ENCODE measurements at regions not wholly inside any gene's neighbourhood (a gene's known extent, or its start where the extent isn't known, plus 50 kb on each side); places are given as distances from the start of the nearest gene placed in this dataset.

DNA sequence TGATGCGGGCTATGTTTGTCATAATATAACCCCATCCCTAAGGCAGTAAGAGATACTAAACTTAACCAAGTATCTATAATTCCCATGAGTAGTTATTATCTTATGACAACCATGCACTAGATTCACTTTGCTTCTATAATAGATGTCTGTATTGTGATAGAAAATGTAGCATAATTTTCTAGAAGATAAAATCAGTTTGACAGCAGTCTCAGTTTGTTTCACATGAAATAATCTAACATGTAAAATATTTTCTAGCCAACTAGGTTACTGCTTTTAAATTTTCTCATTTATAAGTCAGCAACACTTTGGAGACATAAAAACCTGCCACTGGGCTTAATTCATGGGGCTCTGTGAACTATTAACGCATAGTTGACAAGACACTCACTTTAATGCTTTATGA is 1410.7 kb upstream of the ATXN8OS start:
- DNase-seq (ENCODE audit: low spot score) (no peak), FAIRE-seq (no peak)

DNA sequence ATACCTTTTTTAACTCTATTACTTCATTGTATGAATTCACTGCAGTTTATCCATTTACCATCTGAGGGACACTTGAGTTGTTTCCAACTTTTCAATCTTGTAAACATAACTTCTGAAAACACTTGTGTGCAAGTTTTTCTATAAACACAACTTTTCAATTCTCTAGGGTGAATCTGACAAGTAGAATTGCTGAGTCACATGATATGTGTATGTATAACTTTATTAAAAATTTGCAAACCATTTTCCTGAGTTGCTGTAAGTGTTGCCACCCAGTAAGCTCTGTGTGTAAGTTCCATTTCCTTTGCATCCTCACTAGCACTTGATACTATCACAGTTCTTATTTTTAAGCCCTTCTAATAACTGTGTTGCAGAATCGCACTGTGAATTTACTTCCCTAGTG is 1415.6 kb upstream of the ATXN8OS start:
- DNase-seq (ENCODE audit: low spot score) (no peak), FAIRE-seq (no peak)

DNA sequence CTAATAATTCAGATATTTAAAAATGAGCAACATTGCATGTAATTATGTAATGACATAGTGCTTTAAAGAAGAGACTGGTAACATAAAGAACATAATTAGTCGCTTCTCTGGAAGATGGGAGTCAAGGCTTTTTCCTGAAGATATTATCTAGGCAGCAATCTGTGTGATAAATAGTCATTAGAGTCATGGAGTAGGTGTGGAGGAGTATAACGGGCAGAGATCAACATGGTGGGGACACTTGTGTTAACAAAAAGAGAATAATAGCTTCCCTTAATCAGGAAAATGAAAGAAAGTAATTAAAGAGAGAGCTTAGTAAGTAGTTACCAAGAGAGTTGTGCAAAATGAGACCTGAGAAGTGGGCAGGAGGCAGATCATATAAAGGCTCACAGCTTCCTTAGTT is 1417.1 kb upstream of the ATXN8OS start:
- no peak for FAIRE-seq
- no peak for DNase-seq (ENCODE audit: low spot score)

DNA sequence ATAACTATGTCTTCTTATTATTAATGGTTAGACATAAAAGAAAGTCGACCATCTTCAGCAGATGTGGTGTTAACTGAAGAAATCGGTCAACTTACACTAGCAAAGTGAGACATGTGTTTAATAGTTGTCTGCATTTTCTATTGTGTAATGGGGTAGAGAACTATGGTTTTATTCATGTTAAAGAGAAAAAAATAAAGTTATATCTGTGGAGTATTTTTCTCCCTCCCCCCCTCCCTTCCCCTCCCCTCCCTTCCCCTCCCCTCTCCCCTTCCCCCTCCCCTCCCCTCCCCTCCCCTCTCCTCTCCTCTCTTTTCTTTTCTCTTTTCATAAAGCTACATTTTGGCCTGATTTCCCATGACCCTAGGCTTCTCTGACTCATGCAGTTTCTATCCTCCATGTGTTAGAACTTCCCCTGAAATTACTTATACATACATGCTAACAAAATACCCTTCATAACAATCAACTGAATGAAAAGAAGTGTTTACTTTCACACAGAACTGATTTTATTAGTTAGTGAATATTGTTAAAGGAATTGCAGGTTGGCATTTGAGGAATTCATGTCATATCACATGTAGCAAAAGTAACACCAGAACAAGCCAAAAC is 1431.0 kb upstream of the ATXN8OS start:
- no peak for DNase-seq (ENCODE audit: low spot score)
- no peak for FAIRE-seq

DNA sequence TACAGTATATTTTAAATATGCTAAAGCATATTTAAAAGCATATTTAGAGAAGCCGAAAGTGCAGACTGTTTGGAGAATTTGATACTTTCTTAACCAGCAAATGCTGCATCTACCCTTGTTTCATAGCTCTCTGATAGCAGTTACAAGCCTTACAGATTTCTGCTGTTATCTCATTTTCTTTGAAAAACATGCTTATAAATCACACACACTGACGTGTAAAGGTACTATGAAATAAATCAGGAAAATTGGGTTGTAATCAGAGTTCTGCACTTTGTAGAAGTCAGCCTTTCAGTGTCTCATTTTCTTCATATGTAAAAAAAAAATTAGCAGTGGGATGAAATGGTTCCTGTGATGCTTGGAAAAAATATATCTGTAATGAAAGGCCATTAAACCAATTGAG is 1432.4 kb upstream of the ATXN8OS start:
- no peak for FAIRE-seq
- DNase-seq (ENCODE audit: low spot score), result no peak

DNA sequence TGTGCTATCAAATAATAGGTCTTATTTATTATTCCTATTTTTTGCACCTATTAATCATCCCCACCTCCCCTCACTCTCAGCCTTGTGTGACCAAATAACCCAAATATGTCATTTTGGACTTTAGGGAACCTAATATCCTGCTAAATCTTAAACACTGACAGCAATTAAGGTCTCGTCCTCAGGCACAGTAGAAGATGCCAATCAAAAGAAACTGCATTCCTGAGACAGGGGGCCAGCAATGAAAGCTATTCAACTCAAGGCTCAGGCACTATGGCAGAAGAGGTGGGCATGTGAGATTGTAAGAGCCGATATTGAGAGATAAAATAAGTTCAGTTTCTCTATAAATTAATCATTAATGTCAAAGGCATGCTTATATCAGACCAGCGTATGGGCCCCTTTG is 1437.7 kb upstream of the PCDH9 start:
- no peak for FAIRE-seq

DNA sequence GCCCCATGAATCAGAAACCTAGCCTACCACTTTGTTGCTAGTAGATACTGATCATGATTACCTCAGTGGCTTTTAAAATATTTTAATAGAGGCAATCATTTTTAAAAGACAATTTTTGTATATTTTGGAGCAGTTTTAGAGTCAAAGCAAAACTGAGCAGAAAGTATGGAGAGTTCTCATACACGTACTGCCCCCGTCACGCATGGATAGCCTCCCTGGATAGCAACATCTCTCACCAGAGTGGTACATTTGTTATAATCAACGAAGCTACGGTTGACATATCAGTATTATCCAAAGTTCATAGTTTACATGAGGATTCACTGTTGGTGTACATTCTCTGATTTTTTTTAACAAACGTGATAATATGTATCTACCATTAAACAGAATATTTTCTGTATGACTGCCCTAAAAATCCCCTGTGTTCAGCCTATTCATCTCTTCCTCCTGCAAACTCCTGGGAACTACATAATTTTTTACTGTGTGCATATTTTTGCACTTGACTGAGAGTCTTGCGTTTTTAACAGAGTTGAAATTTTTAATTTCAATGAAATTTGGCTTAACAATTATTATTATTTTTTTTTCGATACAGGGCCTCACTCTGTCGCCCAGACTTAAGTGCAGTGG is 1436.8 kb upstream of the PCDH9 start:
- no peak for DNase-seq (ENCODE audit: low spot score)
- FAIRE-seq, result no peak

More for the DNA sequence above, 1437.7 kb upstream of the PCDH9 start:
- DNase-seq (ENCODE audit: low spot score), result no peak

DNA sequence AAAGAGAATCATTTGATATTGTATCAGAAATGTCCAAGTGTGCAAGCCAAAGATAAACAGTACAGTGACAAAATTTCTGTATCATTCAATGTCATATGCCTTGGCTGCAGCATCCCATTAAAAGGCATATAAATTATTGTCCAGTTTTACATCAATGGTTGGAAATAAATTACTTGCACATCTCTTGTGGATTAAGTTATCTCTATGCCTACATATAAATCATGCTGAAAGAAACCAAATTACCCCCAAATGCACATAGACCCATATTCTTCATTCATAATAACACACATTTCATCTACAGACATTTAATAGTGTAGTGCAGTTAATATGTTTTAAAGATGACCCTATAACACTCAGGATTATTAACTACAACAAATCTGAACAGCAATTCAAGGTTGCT is 1415.7 kb upstream of the PCDH9 start:
- no peak for FAIRE-seq
- DNase-seq (ENCODE audit: low spot score), result no peak

DNA sequence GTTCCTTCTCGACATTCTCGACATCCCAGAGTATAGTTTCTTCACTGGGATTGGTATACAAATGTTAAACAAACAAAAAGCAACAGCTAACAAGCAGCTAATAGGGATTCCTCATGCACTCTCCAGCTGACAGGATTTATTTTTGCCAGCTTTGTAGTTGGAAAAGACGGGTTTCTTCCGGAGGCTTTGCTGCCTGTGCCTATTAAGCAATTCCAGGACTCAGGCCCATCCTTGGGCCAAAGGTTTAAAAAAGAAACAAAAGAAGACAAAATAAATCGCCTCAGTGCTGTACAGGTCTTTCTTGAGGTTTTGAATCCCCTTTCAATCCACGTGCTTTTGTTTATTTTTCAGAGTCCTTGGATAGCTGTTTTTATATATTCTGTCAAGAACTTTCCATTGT is 1414.5 kb upstream of the PCDH9 start:
- DNase-seq (ENCODE audit: low spot score) (no peak), FAIRE-seq (no peak)

DNA sequence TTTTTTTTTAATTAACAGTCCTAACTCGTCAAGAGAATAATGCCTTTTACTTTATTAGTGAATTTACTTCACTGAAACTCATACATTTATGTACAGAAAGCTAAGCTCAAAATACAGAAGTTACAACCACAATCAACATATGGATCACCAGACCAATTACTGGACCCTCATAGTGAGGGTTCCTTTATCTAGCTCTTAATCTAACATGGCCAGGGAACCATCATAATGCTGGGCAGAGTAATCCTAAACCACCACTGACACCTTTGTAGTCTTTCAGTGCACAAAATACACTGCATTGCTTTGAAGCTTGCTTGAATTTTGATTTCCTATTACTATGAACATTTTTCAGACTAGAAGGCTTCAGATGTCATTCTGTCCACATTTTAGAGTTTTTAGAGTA is 1406.6 kb upstream of the PCDH9 start:
- FAIRE-seq (no peak), DNase-seq (ENCODE audit: low spot score) (no peak)

DNA sequence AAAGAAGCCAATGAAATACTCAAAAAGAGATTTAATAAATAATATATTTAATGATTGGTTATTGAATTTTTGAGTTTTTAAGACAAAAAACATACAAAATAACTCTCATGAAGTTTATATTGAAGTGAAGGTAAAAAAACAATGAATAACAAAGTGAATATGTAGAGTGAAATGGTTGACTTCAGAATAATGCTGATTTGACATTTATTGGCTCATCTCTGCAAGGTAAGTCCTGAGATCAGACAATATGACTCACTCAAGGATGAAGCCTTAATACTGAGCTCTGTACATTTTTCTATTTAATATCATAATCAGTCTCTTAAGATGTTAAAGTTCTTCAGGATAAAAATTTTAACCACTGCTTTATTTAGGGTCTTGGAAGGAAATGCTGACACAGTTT is 1398.9 kb upstream of the PCDH9 start:
- DNase-seq (ENCODE audit: low spot score) (no peak), FAIRE-seq (no peak)

DNA sequence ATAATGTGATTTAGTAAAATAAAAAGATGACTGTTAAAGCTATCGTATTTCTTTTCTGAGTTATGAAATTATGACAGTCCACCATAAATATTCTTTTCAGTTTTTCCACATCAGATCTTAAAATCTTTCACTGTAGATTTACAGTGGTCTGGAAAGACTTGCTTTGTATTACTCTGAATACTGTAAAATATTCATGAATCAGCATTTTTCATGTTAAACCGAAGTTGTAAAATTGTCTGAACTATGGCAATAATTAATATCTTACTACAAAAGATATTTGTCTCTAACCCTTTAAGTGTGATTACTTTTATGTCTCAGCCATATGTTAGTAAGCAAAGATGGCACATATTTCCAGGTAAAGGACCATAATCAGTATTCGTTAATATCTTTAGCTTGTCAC is 1397.2 kb upstream of the PCDH9 start:
- no peak for DNase-seq (ENCODE audit: low spot score)

DNA sequence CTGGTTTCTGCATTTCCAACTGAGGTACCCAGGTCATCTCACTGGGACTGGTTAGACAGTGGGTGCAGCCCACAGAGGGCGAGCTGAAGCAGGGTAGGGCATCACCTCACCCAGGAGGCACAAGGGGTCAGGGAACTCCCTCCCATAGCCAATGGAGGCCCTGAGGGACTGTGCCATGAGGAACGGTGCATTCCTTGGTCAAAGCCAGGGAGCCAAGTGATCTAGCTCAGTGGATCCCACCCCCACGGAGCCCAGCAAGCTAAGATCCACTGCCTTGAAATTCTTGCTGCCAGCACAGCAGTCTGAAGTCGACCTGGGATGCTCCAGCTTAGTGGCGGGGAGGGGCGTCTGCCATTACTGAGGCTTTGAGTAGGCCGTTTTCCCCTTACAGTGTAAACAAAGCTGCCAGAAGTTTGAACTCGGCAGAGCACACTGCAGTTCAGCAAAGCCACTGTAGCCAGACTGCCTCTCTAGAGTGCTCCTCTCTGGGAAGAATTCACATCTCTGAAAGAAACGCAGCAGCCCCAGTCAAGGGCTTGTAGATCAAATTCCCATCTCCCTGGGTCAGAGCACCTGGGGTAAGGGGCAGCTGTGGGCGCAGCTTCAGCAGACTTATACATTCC is 1386.6 kb upstream of the PCDH9 start:
- no peak for FAIRE-seq
- no peak for DNase-seq (ENCODE audit: low spot score)

More for the DNA sequence above, 1397.2 kb upstream of the PCDH9 start:
- no peak for FAIRE-seq

DNA sequence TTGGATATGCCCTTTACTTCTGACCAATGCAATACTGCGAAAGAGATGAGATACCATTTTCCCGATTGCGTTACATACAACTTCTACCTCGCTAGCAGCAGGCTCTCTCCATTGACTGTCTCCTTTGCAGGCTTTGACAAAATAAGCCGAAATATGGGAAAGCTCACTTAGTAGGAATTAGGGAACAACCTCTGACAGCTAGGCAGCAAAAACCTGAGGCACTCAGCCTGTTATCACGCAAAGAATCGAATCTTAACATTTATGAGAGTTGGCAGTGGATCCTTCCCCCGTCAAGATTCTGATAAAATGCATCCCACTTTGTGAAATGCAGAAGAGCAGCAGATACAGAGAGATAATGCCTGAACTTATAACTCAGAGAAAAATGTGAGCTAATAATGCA is 1379.5 kb upstream of the PCDH9 start:
- FAIRE-seq (no peak), DNase-seq (ENCODE audit: low spot score) (no peak)

DNA sequence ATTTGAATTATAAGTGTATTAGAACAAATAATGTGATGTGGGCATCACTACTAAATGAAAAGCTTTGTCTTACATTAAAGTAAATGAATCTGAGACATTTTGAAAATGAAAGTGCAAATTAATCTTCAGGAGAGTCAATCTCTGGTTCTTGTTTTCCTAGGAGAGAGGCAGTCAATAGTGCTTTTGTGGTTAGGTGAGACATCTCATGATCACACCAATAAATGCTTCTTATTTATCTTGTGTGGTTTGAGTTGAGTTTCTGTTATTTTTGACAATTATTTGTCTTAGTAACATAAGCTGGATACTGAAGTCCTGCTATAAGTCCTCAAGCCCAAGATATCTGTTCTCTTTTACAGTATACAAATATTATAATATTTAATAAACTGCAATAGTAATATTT is 1378.0 kb upstream of the PCDH9 start:
- no peak for FAIRE-seq

DNA sequence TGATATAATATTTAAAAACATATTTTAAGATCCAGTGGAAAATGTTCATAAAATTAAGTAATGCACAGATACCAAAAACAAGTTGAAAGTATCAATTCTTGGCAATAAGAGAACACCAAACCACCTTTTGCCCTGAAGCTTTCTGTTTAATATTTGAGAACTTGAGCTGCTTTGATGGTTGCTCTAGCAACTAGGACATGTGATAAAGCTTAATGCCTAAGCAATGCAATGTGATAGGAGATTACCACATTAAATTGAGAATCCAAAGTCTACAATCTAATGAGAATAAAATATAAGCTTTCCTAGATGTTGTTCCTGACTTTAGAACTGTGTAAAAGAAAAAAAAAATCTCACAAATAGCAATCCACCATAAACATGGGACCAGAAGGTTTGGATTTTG is 1367.5 kb upstream of the PCDH9 start:
- FAIRE-seq (no peak), DNase-seq (ENCODE audit: low spot score) (no peak)

More for the DNA sequence above, 1378.0 kb upstream of the PCDH9 start:
- DNase-seq (ENCODE audit: low spot score), result no peak

DNA sequence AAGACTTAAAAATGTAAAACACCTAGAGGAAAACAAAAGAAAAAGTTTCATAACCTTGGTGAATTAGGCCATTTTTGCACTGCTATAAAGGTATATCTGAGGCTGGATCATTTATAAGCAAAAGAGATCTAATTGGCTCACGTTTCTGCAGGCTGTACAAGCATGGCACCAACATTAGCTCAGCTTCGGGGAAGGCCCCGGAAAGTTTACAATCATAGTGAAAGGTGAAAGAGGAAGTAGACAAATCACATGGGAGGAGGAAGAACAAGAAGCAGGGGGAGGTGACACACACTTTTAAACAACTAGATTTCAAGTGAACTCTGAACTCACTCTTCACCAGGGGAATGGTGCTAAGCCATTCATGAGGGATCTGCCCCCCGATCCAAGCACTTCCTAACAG is 1358.5 kb upstream of the PCDH9 start:
- FAIRE-seq (no peak), DNase-seq (ENCODE audit: low spot score) (no peak)

DNA sequence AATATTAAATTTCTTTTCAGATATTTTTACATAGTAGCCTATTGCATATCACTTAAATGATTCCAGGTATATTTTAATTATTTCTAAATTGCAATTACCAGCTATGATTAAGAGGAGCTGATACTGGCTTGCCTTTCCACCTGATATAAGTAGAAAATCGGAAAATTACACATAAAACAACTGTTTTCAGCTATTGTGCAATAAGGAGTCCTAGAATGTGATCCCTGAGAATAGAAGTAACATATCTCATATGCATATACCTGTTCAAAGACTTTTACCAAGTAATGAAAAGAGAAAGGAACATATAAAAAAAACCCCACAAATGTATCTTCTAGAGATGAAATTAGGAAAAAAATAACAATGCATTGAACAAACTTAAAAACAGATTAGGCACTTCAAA is 1354.6 kb upstream of the PCDH9 start:
- FAIRE-seq (no peak), DNase-seq (ENCODE audit: low spot score) (no peak)

DNA sequence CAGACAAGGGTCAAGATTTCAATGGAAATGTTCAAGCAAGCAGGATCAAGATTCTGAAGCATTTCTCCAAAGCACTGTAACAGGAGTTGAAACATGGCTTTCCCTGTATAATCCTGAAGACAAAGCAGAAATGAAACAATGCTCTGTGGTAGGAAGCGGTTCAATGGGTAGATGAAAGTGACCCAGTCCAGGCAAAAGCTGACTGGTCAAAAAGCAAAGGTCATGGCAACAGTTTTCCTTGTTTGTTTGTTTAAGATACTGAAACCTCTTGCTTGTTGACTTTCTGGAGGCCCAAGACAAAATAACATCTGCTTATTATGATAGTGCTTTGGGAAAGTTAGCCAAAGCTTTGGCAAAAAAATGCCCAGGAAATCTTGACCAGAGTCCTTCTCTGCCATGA is 1343.9 kb upstream of the PCDH9 start:
- DNase-seq (ENCODE audit: low spot score) (no peak), FAIRE-seq (no peak)

DNA sequence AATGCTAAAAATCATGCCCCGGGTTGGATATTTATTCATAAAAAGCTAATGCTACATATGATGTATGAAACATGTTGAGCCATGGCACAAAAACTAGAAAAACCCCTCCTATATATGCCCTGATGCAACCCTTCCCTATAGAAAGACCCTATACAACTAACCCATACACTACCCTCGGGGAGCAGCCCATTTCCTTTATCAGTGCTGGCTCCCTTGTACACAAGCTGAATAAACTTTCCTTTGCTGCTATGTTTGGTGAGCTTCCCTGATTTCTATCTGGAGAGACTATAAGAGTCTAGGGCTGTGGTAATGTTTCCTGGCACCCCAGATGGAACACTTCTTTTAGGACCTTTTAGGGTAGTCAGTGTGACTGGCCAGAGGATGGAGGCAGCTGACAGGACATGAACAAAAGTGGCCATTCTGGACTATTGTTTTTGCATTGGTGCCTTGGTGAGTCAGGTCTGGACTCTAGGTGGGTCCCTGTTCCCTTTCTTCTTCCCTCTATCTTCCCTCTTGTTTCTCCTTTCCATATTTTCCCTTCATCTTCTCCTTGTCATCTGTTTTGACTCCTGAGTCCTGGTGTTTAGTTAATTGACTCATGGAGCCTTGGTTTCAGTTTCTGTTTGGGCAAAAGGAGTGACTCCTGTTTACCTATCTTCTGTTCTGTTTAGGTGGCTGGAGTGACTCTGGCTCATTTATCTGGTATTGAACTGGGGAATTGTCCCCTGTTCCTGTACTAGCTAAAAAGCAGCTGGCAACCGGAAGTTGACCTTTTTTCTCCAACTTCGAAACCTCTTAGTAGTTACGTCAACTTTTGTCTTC is 1321.8 kb upstream of the PCDH9 start:
- no peak for FAIRE-seq

DNA sequence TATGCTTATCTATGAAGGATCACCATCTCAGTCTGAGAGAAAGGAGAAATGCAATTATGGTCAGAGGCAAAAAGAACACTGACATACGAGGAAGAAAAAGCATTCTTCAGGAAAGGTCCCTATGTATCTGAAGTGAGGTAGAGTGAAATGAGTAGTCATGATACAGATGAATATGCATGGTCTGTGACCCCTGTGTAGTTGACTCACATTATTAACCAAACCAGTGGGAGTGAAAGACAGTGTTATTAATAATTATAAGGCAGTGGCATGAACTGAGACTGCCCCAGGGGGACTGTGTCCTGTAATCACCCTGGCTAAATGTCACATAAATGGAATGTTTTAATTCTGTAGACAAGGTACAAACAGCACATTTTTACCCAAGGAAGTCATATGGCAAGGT is 1320.2 kb upstream of the PCDH9 start:
- FAIRE-seq, result no peak
- no peak for DNase-seq (ENCODE audit: low spot score)

More for the DNA sequence above, 1321.8 kb upstream of the PCDH9 start:
- DNase-seq (ENCODE audit: low spot score), result no peak

DNA sequence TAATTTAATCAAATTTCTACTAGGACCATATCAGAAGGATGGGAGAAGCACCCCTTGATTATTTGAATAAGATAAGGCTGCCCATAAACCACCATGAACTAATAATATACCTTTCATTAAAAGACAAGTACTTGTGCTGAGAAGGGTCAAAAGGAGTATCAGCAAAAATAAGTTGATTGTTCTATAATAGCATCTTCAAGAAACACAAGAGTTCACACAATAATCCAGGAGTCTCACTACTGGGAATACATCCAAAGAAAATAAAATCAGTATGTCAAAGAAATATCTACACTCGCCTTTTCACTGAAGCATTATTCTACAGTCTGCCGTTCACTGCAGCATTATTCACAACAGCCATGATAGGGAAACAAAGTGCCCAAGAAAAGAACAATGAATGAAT is 1310.1 kb upstream of the PCDH9 start:
- FAIRE-seq, result no peak
- DNase-seq (ENCODE audit: low spot score), result no peak
